NT2/D1 (cell line): ENCODE measurements at regions not wholly inside any gene's neighbourhood (a gene's known extent, or its start where the extent isn't known, plus 50 kb on each side); places are given as distances from the start of the nearest gene placed in this dataset.

Experiments
- DNase-seq: peaks from one replicate; pipeline ENCODE4 v3.0.0-alpha.2; 2011; ENCODE audit warnings: low read depth, low spot score
- H3K27me3 ChIP-seq: 2 replicates; pipeline ENCODE4 v1.6.0; 2011; ENCODE audit warnings: mild to moderate bottlenecking; ENCODE audit not compliant: insufficient read length, insufficient read depth
- H3K36me3 ChIP-seq: 2 replicates; pipeline ENCODE4 v1.6.1; 2011; ENCODE audit warnings: mild to moderate bottlenecking, low read length, mixed read lengths; ENCODE audit not compliant: insufficient read depth, insufficient read length
- H3K4me1 ChIP-seq: 2 replicates; pipeline ENCODE4 v1.5.1; 2011; ENCODE audit not compliant: insufficient read depth, insufficient read length
- H3K4me3 ChIP-seq: 2 replicates; pipeline ENCODE4 v1.5.1; 2011; ENCODE audit warnings: low read depth; ENCODE audit not compliant: insufficient read length
- H3K9ac ChIP-seq: 2 replicates; pipeline ENCODE4 v1.6.0; 2011; ENCODE audit warnings: low read depth; ENCODE audit not compliant: insufficient read length
- H3K9me3 ChIP-seq: 2 replicates; pipeline ENCODE4 v1.5.1; 2011; ENCODE audit warnings: mild to moderate bottlenecking, low read length; ENCODE audit not compliant: insufficient read depth
- SUZ12 ChIP-seq: IDR thresholded peaks from 2 replicates; pipeline ENCODE4 v1.6.1; 2011; ENCODE audit not compliant: insufficient read length, insufficient read depth; ENCODE audit errors: extremely low read depth
- YY1 ChIP-seq: IDR thresholded peaks from 2 replicates; pipeline ENCODE4 v1.6.1; 2011; ENCODE audit not compliant: insufficient read length, insufficient read depth
- ZNF274 ChIP-seq: IDR thresholded peaks from 2 replicates; pipeline ENCODE4 v1.6.1; 2011; ENCODE audit warnings: mild to moderate bottlenecking, low read depth, low read length

DNA sequence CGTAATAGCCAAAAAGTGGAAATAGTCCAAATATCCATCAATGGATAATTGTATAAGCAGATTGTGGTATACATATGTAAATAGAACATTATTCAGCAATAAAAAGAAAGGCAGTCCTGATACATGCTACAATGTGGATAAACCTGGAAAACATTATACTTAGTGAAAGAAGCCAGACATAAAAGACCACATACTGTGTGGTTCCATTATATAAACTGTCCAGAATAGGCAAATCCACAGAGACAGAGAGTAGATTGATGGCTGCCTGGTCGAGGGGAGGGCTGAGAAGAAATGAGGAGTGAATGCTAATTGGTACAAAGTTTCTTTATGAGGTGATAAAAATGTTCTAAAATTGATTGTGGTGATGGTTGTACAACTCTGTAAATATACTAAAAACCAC lies 397.4 kb upstream of the RPS6KA3 start:
- Histone ChIP-seq H3K36me3 (no peaks in the 10 kb centered on the region), H3K4me3 (no peak overlapping the region), H3K4me1 (no peaks in the 10 kb centered on the region), H3K9me3 (no peaks in the 10 kb centered on the region), H3K27me3 (no peaks in the 10 kb centered on the region), H3K9ac (no peak overlapping the region)
- no peak for TF ChIP-seq SUZ12
- DNase-seq = no peak

DNA sequence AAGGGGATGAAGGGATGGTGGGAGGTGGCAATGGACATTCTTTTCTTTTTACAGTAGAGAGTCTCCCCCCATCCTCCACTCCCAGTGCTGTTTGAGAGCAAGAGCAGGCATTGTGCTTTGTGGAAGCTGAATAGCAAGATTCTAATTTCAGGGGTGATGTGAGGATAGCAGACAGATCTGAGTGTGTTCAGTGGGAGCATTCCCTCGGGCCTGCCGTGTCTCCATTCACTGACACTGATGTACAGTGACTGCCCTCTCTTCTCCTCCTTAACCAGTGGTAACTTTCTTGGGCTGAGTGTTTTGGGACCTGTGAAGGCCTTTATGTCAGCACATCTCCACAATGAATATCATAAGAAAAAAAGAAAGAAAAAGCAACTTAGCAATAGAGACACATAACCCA lies 396.6 kb upstream of the RPS6KA3 start:
- no peak for TF ChIP-seq SUZ12
- no peak for TF ChIP-seq ZNF274
- no peak for TF ChIP-seq YY1
- H3K36me3 ChIP-seq = no peaks in the 10 kb centered on the region
- H3K9ac ChIP-seq = no peak overlapping the region
- no peaks in the 10 kb centered on the region for H3K27me3 ChIP-seq
- DNase-seq = no peak
- H3K4me1 ChIP-seq = no peaks in the 10 kb centered on the region
- no peak overlapping the region for H3K4me3 ChIP-seq
- no peaks in the 10 kb centered on the region for H3K9me3 ChIP-seq

GRCh38 chrX:20656721-20657120 lies 390.0 kb upstream of the RPS6KA3 start:
- Histone ChIP-seq H3K36me3 (no peaks in the 10 kb centered on the region), H3K9ac (no peak overlapping the region), H3K4me3 (no peak overlapping the region), H3K27me3 (no peaks in the 10 kb centered on the region), H3K4me1 (no peaks in the 10 kb centered on the region), H3K9me3 (no peaks in the 10 kb centered on the region)
- no peak for TF ChIP-seq YY1
- no peak for DNase-seq

GRCh38 chrX:20654596-20655106 lies 387.9 kb upstream of the RPS6KA3 start:
- no peaks in the 10 kb centered on the region for H3K4me1 ChIP-seq
- no peak for TF ChIP-seq ZNF274
- TF ChIP-seq YY1 = no peak
- TF ChIP-seq SUZ12 = no peak
- H3K9ac ChIP-seq = no peak overlapping the region
- no peak for DNase-seq
- H3K27me3 ChIP-seq = no peaks in the 10 kb centered on the region
- H3K36me3 ChIP-seq = no peaks in the 10 kb centered on the region
- H3K9me3 ChIP-seq = no peaks in the 10 kb centered on the region
- H3K4me3 ChIP-seq = no peak overlapping the region

DNA sequence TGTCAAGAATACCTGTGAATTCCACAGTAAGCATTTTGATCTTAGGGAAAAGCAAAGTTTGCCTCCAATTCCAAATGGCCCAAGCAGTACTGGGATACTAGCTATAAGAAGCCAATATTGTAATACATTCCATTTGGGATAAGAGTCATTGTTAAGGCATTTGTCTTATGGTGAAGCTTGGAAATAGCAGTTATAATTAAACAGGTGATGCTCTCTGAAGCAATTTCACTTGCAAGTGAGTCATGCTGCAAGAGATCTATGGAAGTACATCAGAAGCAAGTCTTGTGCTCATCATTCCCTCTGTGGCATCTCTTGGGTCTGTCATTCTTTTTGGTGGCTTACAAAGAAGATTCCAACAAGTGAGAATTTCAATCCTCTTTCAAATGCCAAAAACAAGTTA lies 386.4 kb upstream of the RPS6KA3 start:
- TF ChIP-seq ZNF274 (no peak), YY1 (no peak), SUZ12 (no peak)
- no peak for DNase-seq
- H3K27me3 ChIP-seq = no peaks in the 10 kb centered on the region

DNA sequence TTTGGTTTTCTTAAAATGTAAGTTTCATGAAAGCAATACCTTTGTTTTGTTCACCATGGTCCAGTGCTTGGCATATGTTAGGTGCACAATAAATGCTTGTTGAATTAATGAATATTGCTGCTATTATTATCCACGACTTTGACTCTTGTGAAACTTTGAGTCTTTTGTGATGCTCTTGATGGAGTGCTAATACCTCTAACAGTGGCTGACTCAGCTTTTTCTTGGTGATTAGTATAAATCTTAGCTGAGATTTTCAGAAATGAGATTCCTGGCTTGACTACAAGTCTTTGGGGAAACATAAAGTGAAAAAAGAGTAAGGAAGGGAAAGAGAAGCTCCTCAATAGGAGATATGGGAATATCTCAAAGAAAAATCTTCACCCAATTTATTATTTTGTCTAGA lies 375.2 kb upstream of the RPS6KA3 start:
- Histone ChIP-seq H3K27me3 (no peaks in the 10 kb centered on the region), H3K36me3 (no peaks in the 10 kb centered on the region), H3K4me1 (no peaks in the 10 kb centered on the region), H3K9ac (no peak overlapping the region), H3K9me3 (no peaks in the 10 kb centered on the region), H3K4me3 (no peak overlapping the region)
- no peak for TF ChIP-seq YY1
- TF ChIP-seq ZNF274 = no peak
- TF ChIP-seq SUZ12 = no peak
- DNase-seq = no peak

More for the DNA sequence above, 386.4 kb upstream of the RPS6KA3 start:
- Histone ChIP-seq H3K9ac (no peak overlapping the region), H3K4me3 (no peak overlapping the region), H3K36me3 (no peaks in the 10 kb centered on the region), H3K9me3 (no peaks in the 10 kb centered on the region), H3K4me1 (no peaks in the 10 kb centered on the region)

DNA sequence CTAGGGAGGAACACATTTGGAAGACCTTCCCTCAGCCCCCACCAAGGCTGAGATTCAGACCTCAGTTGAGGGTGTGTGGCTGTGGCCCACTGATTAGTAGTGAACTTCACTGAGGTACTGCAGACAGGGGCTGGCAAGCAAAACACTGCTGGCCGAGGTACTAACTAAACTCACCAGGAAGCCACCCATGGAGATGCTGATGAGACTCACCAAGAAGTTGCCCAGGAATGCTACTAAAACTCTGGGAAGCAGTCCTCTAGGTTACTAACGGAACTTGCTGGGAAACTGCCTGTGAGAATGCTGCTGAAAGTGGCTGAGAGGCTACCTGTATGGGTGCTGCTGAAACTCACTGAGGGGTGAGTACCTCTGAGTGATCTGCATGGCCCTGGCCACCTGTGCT lies 372.4 kb upstream of the RPS6KA3 start:
- DNase-seq = peak; percentile 6
- Histone ChIP-seq H3K27me3 (no peaks in the 10 kb centered on the region), H3K9me3 (no peaks in the 10 kb centered on the region), H3K9ac (no peak overlapping the region), H3K36me3 (no peaks in the 10 kb centered on the region), H3K4me3 (no peak overlapping the region), H3K4me1 (no peaks in the 10 kb centered on the region)
- TF ChIP-seq YY1 = no peak
- no peak for TF ChIP-seq SUZ12
- TF ChIP-seq ZNF274 = no peak

DNA sequence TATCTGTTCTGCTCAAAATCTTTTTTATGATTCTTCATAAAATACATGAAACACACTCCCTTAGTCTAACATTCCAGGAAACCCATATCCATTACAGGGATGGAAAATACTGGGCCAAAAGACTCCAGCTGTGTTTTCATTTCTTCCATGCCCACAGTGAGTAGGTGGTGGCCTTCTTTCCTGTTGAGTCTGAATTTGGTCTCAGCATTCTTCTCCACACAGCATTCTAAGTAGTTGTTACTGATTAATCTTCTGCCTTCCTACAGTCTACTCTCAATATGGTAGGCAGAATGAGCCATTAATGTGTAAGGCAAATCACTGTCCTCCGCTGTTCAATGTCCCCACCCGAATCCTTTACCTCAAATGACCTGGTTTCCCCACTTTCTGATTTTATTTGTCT lies 370.6 kb upstream of the RPS6KA3 start:
- Histone ChIP-seq H3K27me3 (no peaks in the 10 kb centered on the region), H3K9me3 (no peaks in the 10 kb centered on the region), H3K4me3 (no peak overlapping the region), H3K36me3 (no peaks in the 10 kb centered on the region), H3K4me1 (no peaks in the 10 kb centered on the region), H3K9ac (no peak overlapping the region)
- TF ChIP-seq SUZ12 (no peak), ZNF274 (no peak), YY1 (no peak)
- no peak for DNase-seq
